ENCODE measurements at regions not wholly inside any gene's neighbourhood (a gene's known extent, or its start where the extent isn't known, plus 50 kb on each side); places are given as distances from the start of the nearest gene placed in this dataset.

DNA sequence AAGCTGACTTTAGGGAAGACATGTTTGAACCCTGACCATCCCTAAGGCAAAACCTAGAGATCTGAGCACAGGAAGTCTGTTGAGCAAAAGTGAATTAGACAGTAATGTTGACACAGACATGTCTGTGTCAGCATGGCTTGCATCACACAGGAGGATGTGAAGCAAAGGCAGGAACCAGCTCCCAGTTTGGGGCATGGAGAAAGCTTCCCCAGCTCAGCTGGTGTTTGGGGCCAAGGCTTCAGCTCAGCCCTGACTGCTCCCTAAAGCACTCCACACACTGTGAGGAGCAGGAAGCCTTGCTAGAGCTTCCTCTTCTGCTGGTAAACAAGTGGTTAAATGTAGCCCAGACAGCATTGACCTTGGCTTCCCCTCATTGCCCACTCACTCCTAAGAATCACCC is 153.8 kb upstream of the UBL3 start:
- no peak overlapping the region for H3K4me2 ChIP-seq (ENCODE audit: low read length)
- H3K9me3 ChIP-seq (ENCODE audit: insufficient read depth, low read length) = no peaks in the 10 kb centered on the region
- no peaks in the 10 kb centered on the region for H3K79me2 ChIP-seq (ENCODE audit: low read length)
- H3K27ac ChIP-seq (ENCODE audit: low read length) = no peak overlapping the region
- no peak overlapping the region for H3K9ac ChIP-seq (ENCODE audit: low read length)
- H3K36me3 ChIP-seq (replicated peaks; ENCODE audit: low read depth, low read length) = no peaks in the 10 kb centered on the region
- peaks cover 7% of the 10 kb centered on the region; the same call in 1 of the 2 replicates for H3K27me3 ChIP-seq (ENCODE audit: low read depth, low read length)
- H2AFZ ChIP-seq (ENCODE audit: low read depth, low read length) = no peak overlapping the region
- TF ChIP-seq EZH2phosphoT487 (IDR thresholded peaks at IDR 0.05; ENCODE audit: low read depth) (no peak), CTCF (IDR thresholded peaks at IDR 0.05; ENCODE audit: low read depth, low read length) (no peak)
- peaks cover 44% of the 10 kb centered on the region for H3K4me1 ChIP-seq (ENCODE audit: low read length)
- H3K4me3 ChIP-seq (ENCODE audit: low read length) = no peak overlapping the region
- H4K20me1 ChIP-seq (ENCODE audit: insufficient read depth, low read length) = no peaks in the 10 kb centered on the region

- no peaks in the 10 kb centered on the region for H3K9me3 ChIP-seq (ENCODE audit: insufficient read depth, low read length)
- 0 out of 2 replicates have a peak, but pooled peaks cover 2% of the 10 kb centered on the region for H3K27me3 ChIP-seq (ENCODE audit: low read depth, low read length)
- peak overlapping the region; percentile 18 for H3K4me3 ChIP-seq (ENCODE audit: low read length)
- H3K4me1 ChIP-seq (ENCODE audit: low read length) = peaks cover 44% of the 10 kb centered on the region
- peak overlapping the region; percentile 28; the same call in 1 of the 2 replicates for H3K9ac ChIP-seq (ENCODE audit: low read length)
- TF ChIP-seq CTCF (IDR thresholded peaks at IDR 0.05; ENCODE audit: low read depth, low read length) = no peak
- no peak for TF ChIP-seq EZH2phosphoT487 (IDR thresholded peaks at IDR 0.05; ENCODE audit: low read depth)
- no peaks in the 10 kb centered on the region for H4K20me1 ChIP-seq (ENCODE audit: insufficient read depth, low read length)
- H3K27ac ChIP-seq (ENCODE audit: low read length) = peak overlapping the region; percentile 57
- no peak overlapping the region for H2AFZ ChIP-seq (ENCODE audit: low read depth, low read length)
- H3K36me3 ChIP-seq (replicated peaks; ENCODE audit: low read depth, low read length) = no peaks in the 10 kb centered on the region
- H3K79me2 ChIP-seq (ENCODE audit: low read length) = no peaks in the 10 kb centered on the region
- H3K4me2 ChIP-seq (ENCODE audit: low read length) = peak overlapping the region; percentile 59
Observed at GRCh38 chr13:30002577-30002976, 152.2 kb upstream of the UBL3 start.

DNA sequence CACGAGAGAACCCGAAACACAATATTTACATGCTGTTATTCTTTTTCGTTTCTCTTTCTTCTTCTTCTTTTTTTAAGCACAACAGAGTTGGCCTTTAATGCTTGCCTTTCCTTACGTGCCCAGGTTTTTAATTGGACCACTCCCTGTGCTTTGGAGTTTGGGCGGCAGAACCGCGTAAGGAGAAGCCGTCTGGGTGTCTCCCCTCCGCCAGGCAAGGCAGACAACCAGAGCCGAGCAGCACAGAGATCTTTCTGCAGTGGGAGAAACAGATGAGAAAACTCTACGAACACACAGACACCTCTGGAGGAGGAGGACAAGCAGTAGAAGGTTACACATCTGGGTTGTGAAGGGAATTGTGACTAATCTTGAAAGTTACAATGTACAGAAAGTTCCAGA is 150.0 kb upstream of the UBL3 start:
- Histone ChIP-seq H3K9ac (ENCODE audit: low read length) (peak overlapping the region; percentile 8; the same call in 1 of the 2 replicates), H3K36me3 (replicated peaks; ENCODE audit: low read depth, low read length) (no peaks in the 10 kb centered on the region), H3K4me3 (ENCODE audit: low read length) (peak overlapping the region; percentile 57), H3K9me3 (ENCODE audit: insufficient read depth, low read length) (no peaks in the 10 kb centered on the region), H2AFZ (ENCODE audit: low read depth, low read length) (peak overlapping the region; percentile 44; the same call in 1 of the 2 replicates), H3K79me2 (ENCODE audit: low read length) (no peaks in the 10 kb centered on the region), H3K4me2 (ENCODE audit: low read length) (peak overlapping the region; percentile 72), H4K20me1 (ENCODE audit: insufficient read depth, low read length) (no peaks in the 10 kb centered on the region), H3K4me1 (ENCODE audit: low read length) (peaks cover 44% of the 10 kb centered on the region), H3K27me3 (ENCODE audit: low read depth, low read length) (0 out of 2 replicates have a peak, but pooled peaks cover 3% of the 10 kb centered on the region), H3K27ac (ENCODE audit: low read length) (no peak overlapping the region)
- TF ChIP-seq CTCF (IDR thresholded peaks at IDR 0.05; ENCODE audit: low read depth, low read length) (no peak), EZH2phosphoT487 (IDR thresholded peaks at IDR 0.05; ENCODE audit: low read depth) (no peak)

DNA sequence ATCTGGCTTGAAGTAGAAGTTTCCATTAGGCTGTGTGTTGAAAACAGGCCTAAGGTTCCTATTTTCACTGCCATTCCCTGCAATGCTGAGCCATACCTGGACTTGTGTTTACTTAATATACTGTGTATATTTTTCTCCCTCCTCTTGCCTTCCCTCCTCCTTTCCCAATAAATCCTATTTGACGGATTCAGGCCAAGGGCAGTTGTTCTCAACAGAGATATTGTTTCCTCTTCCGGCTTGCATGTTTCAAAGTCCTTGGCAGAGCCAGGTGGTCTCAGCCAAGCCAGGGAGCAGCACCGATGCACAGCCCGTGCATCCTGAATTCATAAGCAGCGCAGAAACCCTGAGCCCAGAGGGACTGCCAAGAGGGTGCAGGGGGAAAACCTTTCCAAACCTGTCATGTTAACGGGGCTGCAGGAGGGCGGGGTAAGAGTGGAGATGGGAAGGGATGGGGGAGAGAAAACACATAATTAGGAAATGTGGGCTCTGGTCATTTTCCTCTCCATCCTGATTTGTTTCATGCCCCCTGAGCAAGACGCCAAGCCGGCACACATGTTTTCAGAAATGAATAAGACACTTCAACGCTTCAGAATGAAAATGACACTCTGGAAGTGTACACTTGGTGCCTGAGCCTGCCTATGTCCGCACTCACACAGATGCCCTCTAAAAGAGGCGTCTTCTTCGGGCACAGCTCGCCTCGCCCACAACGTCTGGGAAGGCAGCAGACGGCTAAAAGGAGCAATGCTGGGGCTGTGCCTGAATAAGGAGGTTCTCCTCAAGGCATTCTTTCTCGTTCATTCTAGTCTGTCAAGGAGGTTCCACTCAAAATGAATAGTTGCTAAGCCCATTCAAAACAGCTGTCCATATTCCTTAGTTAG is 149.3 kb upstream of the UBL3 start:
- no peak overlapping the region for H3K27ac ChIP-seq (ENCODE audit: low read length)
- peak overlapping the region; percentile 44; the same call in 1 of the 2 replicates for H2AFZ ChIP-seq (ENCODE audit: low read depth, low read length)
- peak overlapping the region; percentile 72 for H3K4me2 ChIP-seq (ENCODE audit: low read length)
- H3K9me3 ChIP-seq (ENCODE audit: insufficient read depth, low read length) = no peaks in the 10 kb centered on the region
- no peaks in the 10 kb centered on the region for H4K20me1 ChIP-seq (ENCODE audit: insufficient read depth, low read length)
- no peak for TF ChIP-seq CTCF (IDR thresholded peaks at IDR 0.05; ENCODE audit: low read depth, low read length)
- no peak for TF ChIP-seq EZH2phosphoT487 (IDR thresholded peaks at IDR 0.05; ENCODE audit: low read depth)
- no peaks in the 10 kb centered on the region for H3K79me2 ChIP-seq (ENCODE audit: low read length)
- H3K4me1 ChIP-seq (ENCODE audit: low read length) = peaks cover 44% of the 10 kb centered on the region
- H3K36me3 ChIP-seq (replicated peaks; ENCODE audit: low read depth, low read length) = no peaks in the 10 kb centered on the region
- H3K27me3 ChIP-seq (ENCODE audit: low read depth, low read length) = 0 out of 2 replicates have a peak, but pooled peaks cover 3% of the 10 kb centered on the region
- no peak overlapping the region for H3K9ac ChIP-seq (ENCODE audit: low read length)
- H3K4me3 ChIP-seq (ENCODE audit: low read length) = peak overlapping the region; percentile 57
